Ishikawa (cell line): ENCODE measurements at regions not wholly inside any gene's neighbourhood (a gene's known extent, or its start where the extent isn't known, plus 50 kb on each side); places are given as distances from the start of the nearest gene placed in this dataset.

Experiments
- CEBPB ChIP-seq: IDR thresholded peaks from 2 replicates; pipeline ENCODE4 v1.6.1; 2012
- CREB1 ChIP-seq: IDR thresholded peaks from 2 replicates; pipeline ENCODE4 v1.6.1; 2012; ENCODE audit warnings: low read depth
- EGR1 ChIP-seq: IDR thresholded peaks from 2 replicates; pipeline ENCODE4 v1.6.1; 2012
- EP300 ChIP-seq: IDR thresholded peaks from 2 replicates; pipeline ENCODE4 v1.6.1; 2012; ENCODE audit warnings: borderline replicate concordance
- FOXM1 ChIP-seq: IDR thresholded peaks from 2 replicates; pipeline ENCODE4 v1.6.1; 2012; ENCODE audit warnings: low read depth, borderline replicate concordance
- MAX ChIP-seq: IDR thresholded peaks from 2 replicates; pipeline ENCODE4 v1.6.1; 2012
- NFIC ChIP-seq: IDR thresholded peaks from 2 replicates; pipeline ENCODE4 v1.6.1; 2012
- RAD21 ChIP-seq: IDR thresholded peaks from 2 replicates; pipeline ENCODE4 v1.6.1; 2012; ENCODE audit warnings: low read depth
- REST ChIP-seq: IDR thresholded peaks from 2 replicates; pipeline ENCODE4 v1.6.1; 2012; ENCODE audit warnings: low read depth, mild to moderate bottlenecking
- TAF1 ChIP-seq: IDR thresholded peaks from 2 replicates; pipeline ENCODE4 v1.6.1; 2012; ENCODE audit warnings: low read depth, mild to moderate bottlenecking
- TCF12 ChIP-seq: IDR thresholded peaks from 2 replicates; pipeline ENCODE4 v1.6.1; 2012; ENCODE audit warnings: low read depth
- TEAD4 ChIP-seq: IDR thresholded peaks from 2 replicates; pipeline ENCODE4 v1.6.1; 2012
- USF1 ChIP-seq: IDR thresholded peaks from 2 replicates; pipeline ENCODE4 v1.6.1; 2012
- YY1 ChIP-seq: IDR thresholded peaks from 2 replicates; pipeline ENCODE4 v1.6.1; 2012; ENCODE audit warnings: low read depth
- ZBTB7A ChIP-seq: IDR thresholded peaks from 2 replicates; pipeline ENCODE4 v1.6.1; 2012; ENCODE audit warnings: low read depth

- TF ChIP-seq EP300 = no peak
- TF ChIP-seq REST = no peak
- TF ChIP-seq FOXM1 = no peak
- TF ChIP-seq MAX = no peak
- no peak for TF ChIP-seq CREB1
- TF ChIP-seq RAD21 = no peak
- no peak for TF ChIP-seq TAF1
- TF ChIP-seq TCF12 = no peak
Measured at GRCh38 chr3:55285156-55285555, 201.9 kb downstream of the WNT5A start.

- TF ChIP-seq EP300 (no peak), TEAD4 (no peak), EGR1 (no peak), REST (no peak), YY1 (no peak), NFIC (no peak), CREB1 (no peak), FOXM1 (no peak), TAF1 (no peak)
Measured at GRCh38 chr3:55283441-55283925, 203.6 kb downstream of the WNT5A start.

GRCh38 chr3:55282994-55283393 lies 204.1 kb downstream of the WNT5A start:
- no peak for TF ChIP-seq TCF12
- TF ChIP-seq TEAD4 = no peak
- TF ChIP-seq YY1 = no peak
- TF ChIP-seq MAX = no peak
- TF ChIP-seq USF1 = no peak
- no peak for TF ChIP-seq FOXM1
- no peak for TF ChIP-seq RAD21
- TF ChIP-seq ZBTB7A = no peak
- TF ChIP-seq TAF1 = no peak
- TF ChIP-seq CEBPB = no peak
- TF ChIP-seq NFIC = no peak

- no peak for TF ChIP-seq CREB1
- no peak for TF ChIP-seq EP300
- no peak for TF ChIP-seq TEAD4
- no peak for TF ChIP-seq REST
- no peak for TF ChIP-seq CEBPB
- TF ChIP-seq ZBTB7A = no peak
- TF ChIP-seq RAD21 = no peak
- TF ChIP-seq MAX = no peak
- no peak for TF ChIP-seq YY1
- no peak for TF ChIP-seq EGR1
- no peak for TF ChIP-seq TAF1
- no peak for TF ChIP-seq NFIC
- no peak for TF ChIP-seq USF1
- no peak for TF ChIP-seq TCF12
- no peak for TF ChIP-seq FOXM1
Measured at GRCh38 chr3:55272031-55272645, 215.0 kb downstream of the WNT5A start.

GRCh38 chr3:55271549-55271948 lies 215.6 kb downstream of the WNT5A start:
- no peak for TF ChIP-seq CREB1
- no peak for TF ChIP-seq USF1
- no peak for TF ChIP-seq ZBTB7A
- TF ChIP-seq TCF12 = no peak
- TF ChIP-seq REST = no peak
